A549 (cell line): ENCODE measurements at regions not wholly inside any gene's neighbourhood (a gene's known extent, or its start where the extent isn't known, plus 50 kb on each side); places are given as distances from the start of the nearest gene placed in this dataset.

Source experiments
- EP300 ChIP-seq, 2 experiments: fragments of >200 bp; sonication (Bioruptor Twin); formaldehyde crosslinking; IDR thresholded peaks; 2 replicates in 1 of 2; 3 replicates in 1 of 2; pipeline ENCODE4 v1.6.1; 2016 to 2017
- JUNB ChIP-seq: fragments of >200 bp; sonication (Bioruptor Twin); formaldehyde crosslinking; IDR thresholded peaks from 2 replicates; pipeline ENCODE4 v1.6.1; 2016
- KDM5A ChIP-seq: fragments of 200-600 bp; sonication (generic); IDR thresholded peaks from 2 replicates; pipeline ENCODE4 v1.6.1; 2016; ENCODE audit warnings: antibody characterized with exemption, mild to moderate bottlenecking
- NR3C1 ChIP-seq: fragments of >200 bp; sonication (Bioruptor Twin); formaldehyde crosslinking; IDR thresholded peaks from 3 replicates; pipeline ENCODE4 v1.6.1; 2017
- POLR2A ChIP-seq: IDR thresholded peaks from 2 replicates; pipeline ENCODE4 v1.6.1; 2012; ENCODE audit warnings: mild to moderate bottlenecking, low read length
- TF ChIP-seq, protein P1 (sequence below): fragments of >200 bp; sonication (Bioruptor Twin); formaldehyde crosslinking; IDR thresholded peaks from 3 replicates; pipeline ENCODE4 v1.5.1; 2016
- TF ChIP-seq, protein P2 (sequence below): IDR thresholded peaks from 2 replicates; pipeline ENCODE4 v1.6.1; 2012; ENCODE audit warnings: low read depth, borderline replicate concordance

DNA sequence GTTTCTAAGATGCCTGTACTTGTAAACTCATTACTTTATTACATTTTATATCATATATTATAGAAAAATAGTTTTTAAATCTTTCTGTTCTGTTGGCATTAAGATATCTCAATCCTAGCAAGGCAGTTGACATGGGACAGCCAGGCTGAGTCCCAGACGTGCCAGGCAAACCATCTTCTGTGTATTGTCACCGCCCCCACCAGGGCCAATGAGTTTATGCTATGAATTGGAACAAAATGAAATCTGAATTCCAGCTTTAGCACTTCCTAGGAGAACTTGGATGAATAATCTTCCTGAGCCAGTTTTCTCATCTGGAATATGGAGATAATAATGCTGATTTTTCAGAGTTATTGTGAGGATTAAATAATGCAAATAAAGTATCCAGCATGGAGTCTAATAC, 79.9 kb upstream of the GSX1 start:
- TF ChIP-seq, protein P1, sequence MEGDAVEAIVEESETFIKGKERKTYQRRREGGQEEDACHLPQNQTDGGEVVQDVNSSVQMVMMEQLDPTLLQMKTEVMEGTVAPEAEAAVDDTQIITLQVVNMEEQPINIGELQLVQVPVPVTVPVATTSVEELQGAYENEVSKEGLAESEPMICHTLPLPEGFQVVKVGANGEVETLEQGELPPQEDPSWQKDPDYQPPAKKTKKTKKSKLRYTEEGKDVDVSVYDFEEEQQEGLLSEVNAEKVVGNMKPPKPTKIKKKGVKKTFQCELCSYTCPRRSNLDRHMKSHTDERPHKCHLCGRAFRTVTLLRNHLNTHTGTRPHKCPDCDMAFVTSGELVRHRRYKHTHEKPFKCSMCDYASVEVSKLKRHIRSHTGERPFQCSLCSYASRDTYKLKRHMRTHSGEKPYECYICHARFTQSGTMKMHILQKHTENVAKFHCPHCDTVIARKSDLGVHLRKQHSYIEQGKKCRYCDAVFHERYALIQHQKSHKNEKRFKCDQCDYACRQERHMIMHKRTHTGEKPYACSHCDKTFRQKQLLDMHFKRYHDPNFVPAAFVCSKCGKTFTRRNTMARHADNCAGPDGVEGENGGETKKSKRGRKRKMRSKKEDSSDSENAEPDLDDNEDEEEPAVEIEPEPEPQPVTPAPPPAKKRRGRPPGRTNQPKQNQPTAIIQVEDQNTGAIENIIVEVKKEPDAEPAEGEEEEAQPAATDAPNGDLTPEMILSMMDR, result no peak
- no peak for TF ChIP-seq NR3C1
- TF ChIP-seq POLR2A, result no peak
- TF ChIP-seq JUNB, result no peak
- TF ChIP-seq, protein P2, sequence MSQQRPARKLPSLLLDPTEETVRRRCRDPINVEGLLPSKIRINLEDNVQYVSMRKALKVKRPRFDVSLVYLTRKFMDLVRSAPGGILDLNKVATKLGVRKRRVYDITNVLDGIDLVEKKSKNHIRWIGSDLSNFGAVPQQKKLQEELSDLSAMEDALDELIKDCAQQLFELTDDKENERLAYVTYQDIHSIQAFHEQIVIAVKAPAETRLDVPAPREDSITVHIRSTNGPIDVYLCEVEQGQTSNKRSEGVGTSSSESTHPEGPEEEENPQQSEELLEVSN, result no peak
- no peak for TF ChIP-seq EP300 (IDR thresholded peaks at IDR 0.05)
- no peak for TF ChIP-seq KDM5A
